ENCODE measurements at regions not wholly inside any gene's neighbourhood (a gene's known extent, or its start where the extent isn't known, plus 50 kb on each side); places are given as distances from the start of the nearest gene placed in this dataset.

DNA sequence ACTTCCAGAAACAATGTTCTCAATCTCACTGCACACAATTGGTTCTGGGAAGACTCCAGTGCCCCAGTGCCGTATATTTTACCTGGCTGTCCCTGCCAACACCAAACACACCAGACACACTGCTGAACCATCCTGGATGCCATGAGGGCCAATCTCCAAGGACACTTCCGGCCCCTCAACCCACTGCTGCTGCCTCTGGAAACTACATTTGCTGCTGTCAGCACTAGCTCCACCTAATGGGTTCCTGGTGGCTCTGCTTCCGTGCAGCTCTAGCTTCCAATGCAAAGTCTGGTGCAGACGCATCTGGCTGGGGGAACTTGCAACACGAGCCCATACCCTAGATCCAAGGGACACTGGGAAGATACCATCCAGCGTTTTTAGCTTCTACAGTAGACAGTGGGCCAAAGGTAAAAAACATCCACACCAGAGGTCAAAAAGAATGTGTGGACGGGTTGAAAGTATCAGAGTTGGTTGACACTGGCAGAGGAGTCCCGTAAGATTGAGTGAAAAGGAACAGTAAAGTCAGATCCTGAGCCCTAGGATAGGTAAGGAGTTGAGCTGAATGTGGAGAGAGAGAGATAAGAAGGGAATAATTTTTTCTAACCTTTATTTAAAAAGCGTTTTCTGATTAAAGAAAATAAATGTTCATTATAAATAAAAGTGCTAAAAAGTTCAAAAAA lies 99.7 kb upstream of the KIF2A start:
- TF ChIP-seq TAF1 (IDR thresholded peaks at IDR 0.05; ENCODE audit: borderline replicate concordance, insufficient read depth, low read length) (no peak), POLR2AphosphoS5 (IDR thresholded peaks at IDR 0.05; ENCODE audit: low read depth, low read length) (no peak), SIN3A (IDR thresholded peaks at IDR 0.05; ENCODE audit: borderline replicate concordance, insufficient read depth, low read length) (no peak)

All from PFSK-1 (cell line).